ENCODE measurements at regions not wholly inside any gene's neighbourhood (a gene's known extent, or its start where the extent isn't known, plus 50 kb on each side); places are given as distances from the start of the nearest gene placed in this dataset.

- H3F3A ChIP-seq (ENCODE audit: insufficient read depth) = no peaks in the 10 kb centered on the region
- TF ChIP-seq EZH2phosphoT487 (conservative IDR thresholded peaks at IDR 0.05; ENCODE audit: low read length) (no peak), CTCF (IDR thresholded peaks at IDR 0.05; ENCODE audit: insufficient read depth, low read length, poor library complexity, severe bottlenecking) (no peak)
- no peak overlapping the region for H3K4me3 ChIP-seq (ENCODE audit: insufficient read depth, low read length, poor library complexity, severe bottlenecking)
- H3K9ac ChIP-seq (ENCODE audit: low read length) = no peak overlapping the region
- no peaks in the 10 kb centered on the region for H3K27me3 ChIP-seq (ENCODE audit: low read length)
- no peaks in the 10 kb centered on the region for H4K20me1 ChIP-seq (ENCODE audit: low read depth, low read length)
- H3K4me2 ChIP-seq (ENCODE audit: low read depth, low read length, poor library complexity, severe bottlenecking) = no peak overlapping the region
- no peaks in the 10 kb centered on the region for H3K9me3 ChIP-seq (ENCODE audit: insufficient read depth, low read length)
- no peak overlapping the region for H2AFZ ChIP-seq (ENCODE audit: low read depth, low read length, severe bottlenecking)
- no peak overlapping the region for H3K27ac ChIP-seq (ENCODE audit: low read depth, low read length)
- no peaks in the 10 kb centered on the region for H3K36me3 ChIP-seq (ENCODE audit: low read length)
- H3K9me2 ChIP-seq (replicated peaks; ENCODE audit: insufficient read depth, low read length) = no peaks in the 10 kb centered on the region
- H3K79me2 ChIP-seq (ENCODE audit: insufficient read depth, low read length) = no peaks in the 10 kb centered on the region
These were observed 126.2 kb downstream of the ANKRD60 start for GRCh38 chr20:58102261-58102660.

GRCh38 chr20:58100731-58101356 is 127.6 kb downstream of the ANKRD60 start:
- Histone ChIP-seq H3F3A (ENCODE audit: insufficient read depth) (no peaks in the 10 kb centered on the region), H2AFZ (ENCODE audit: low read depth, low read length, severe bottlenecking) (no peak overlapping the region), H3K9me2 (replicated peaks; ENCODE audit: insufficient read depth, low read length) (no peaks in the 10 kb centered on the region), H4K20me1 (ENCODE audit: low read depth, low read length) (no peaks in the 10 kb centered on the region), H3K4me2 (ENCODE audit: low read depth, low read length, poor library complexity, severe bottlenecking) (no peak overlapping the region), H3K79me2 (ENCODE audit: insufficient read depth, low read length) (no peaks in the 10 kb centered on the region), H3K9me3 (ENCODE audit: insufficient read depth, low read length) (no peaks in the 10 kb centered on the region), H3K27me3 (ENCODE audit: low read length) (no peaks in the 10 kb centered on the region), H3K36me3 (ENCODE audit: low read length) (no peaks in the 10 kb centered on the region), H3K4me3 (ENCODE audit: insufficient read depth, low read length, poor library complexity, severe bottlenecking) (no peak overlapping the region), H3K9ac (ENCODE audit: low read length) (no peak overlapping the region), H3K27ac (ENCODE audit: low read depth, low read length) (no peak overlapping the region)
- TF ChIP-seq CTCF (IDR thresholded peaks at IDR 0.05; ENCODE audit: insufficient read depth, low read length, poor library complexity, severe bottlenecking) = no peak
- no peak for TF ChIP-seq EZH2phosphoT487 (conservative IDR thresholded peaks at IDR 0.05; ENCODE audit: low read length)

GRCh38 chr20:58099956-58100730 is 128.3 kb downstream of the ANKRD60 start:
- no peaks in the 10 kb centered on the region for H4K20me1 ChIP-seq (ENCODE audit: low read depth, low read length)

More at GRCh38 chr20:58099956-58100730, 128.3 kb downstream of the ANKRD60 start:
- Histone ChIP-seq H3K4me3 (ENCODE audit: insufficient read depth, low read length, poor library complexity, severe bottlenecking) (no peak overlapping the region), H3F3A (ENCODE audit: insufficient read depth) (no peaks in the 10 kb centered on the region), H3K9me3 (ENCODE audit: insufficient read depth, low read length) (no peaks in the 10 kb centered on the region), H3K27me3 (ENCODE audit: low read length) (no peaks in the 10 kb centered on the region), H3K9ac (ENCODE audit: low read length) (no peak overlapping the region), H3K9me2 (replicated peaks; ENCODE audit: insufficient read depth, low read length) (no peaks in the 10 kb centered on the region), H3K27ac (ENCODE audit: low read depth, low read length) (no peak overlapping the region), H3K4me2 (ENCODE audit: low read depth, low read length, poor library complexity, severe bottlenecking) (no peak overlapping the region), H3K36me3 (ENCODE audit: low read length) (no peaks in the 10 kb centered on the region), H2AFZ (ENCODE audit: low read depth, low read length, severe bottlenecking) (no peak overlapping the region), H3K79me2 (ENCODE audit: insufficient read depth, low read length) (no peaks in the 10 kb centered on the region)
- TF ChIP-seq EZH2phosphoT487 (conservative IDR thresholded peaks at IDR 0.05; ENCODE audit: low read length) (no peak), CTCF (IDR thresholded peaks at IDR 0.05; ENCODE audit: insufficient read depth, low read length, poor library complexity, severe bottlenecking) (no peak)
